IPS DF 4.7 (cell line): ENCODE measurements at regions not wholly inside any gene's neighbourhood (a gene's known extent, or its start where the extent isn't known, plus 50 kb on each side); places are given as distances from the start of the nearest gene placed in this dataset.

Experiments
- DNase-seq: peaks from one replicate; pipeline ENCODE4 v3.0.0-alpha.2; 2013; ENCODE audit warnings: low spot score; ENCODE audit errors: extremely low read depth

DNA sequence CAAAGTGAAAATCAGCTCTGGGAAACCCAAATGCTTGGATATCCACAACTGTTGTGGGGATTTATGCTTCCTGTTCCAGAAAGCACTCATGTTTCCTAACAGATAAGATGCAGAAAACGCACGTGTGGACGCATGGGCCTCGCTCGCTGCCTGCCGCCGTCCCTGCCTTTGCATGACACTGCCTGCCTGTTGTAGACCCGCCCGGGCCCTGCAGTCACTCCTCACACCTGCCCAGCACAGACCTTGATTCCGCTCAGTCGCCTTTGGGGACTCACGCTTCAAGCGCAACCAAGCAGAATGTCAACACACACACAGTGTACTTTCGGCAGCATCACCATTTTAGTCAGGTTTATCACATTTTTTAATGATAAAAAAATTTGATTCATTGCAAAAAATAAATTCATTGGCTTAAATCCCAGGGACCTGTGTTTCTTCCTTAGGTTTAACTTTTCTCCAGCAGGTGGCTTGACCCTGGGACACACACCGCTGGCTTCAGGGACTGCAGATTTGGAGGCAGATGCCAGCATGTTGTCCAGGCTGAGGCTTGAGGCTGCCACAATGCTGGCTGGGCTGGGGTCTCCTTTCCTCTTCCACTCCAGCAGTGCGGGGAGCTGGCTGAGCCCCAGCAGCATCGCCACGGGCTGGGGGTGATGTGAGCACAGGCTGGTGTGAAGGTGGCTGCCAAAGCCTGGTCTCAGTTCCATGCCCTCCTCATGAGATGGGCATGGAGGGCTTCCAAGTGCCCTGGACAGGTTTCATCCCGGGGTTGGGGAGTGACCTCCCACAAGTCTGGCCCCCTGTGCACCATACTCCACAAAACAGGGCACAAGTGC is 416.9 kb upstream of the IRX4 start:
- DNase-seq: no peak

DNA sequence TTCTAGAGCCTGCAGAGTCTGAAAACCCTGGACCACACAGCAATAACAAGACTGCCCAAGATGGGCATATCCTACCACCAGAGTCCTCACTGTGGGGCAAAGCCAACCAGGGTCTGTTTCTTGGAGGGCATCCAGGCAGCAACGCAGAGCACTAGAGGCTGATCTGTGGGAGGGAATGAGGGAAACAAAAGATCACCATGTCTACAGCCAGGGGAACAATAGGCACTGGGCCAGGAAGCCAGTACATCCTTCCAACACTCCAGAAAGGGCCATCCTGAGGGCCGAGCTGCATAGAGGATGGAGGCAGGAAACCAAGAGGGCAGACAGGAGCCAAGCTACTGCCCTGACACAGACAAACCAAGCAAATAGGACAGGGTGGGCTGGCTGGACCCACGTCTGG is 416.1 kb upstream of the IRX4 start:
- DNase-seq: no peak

DNA sequence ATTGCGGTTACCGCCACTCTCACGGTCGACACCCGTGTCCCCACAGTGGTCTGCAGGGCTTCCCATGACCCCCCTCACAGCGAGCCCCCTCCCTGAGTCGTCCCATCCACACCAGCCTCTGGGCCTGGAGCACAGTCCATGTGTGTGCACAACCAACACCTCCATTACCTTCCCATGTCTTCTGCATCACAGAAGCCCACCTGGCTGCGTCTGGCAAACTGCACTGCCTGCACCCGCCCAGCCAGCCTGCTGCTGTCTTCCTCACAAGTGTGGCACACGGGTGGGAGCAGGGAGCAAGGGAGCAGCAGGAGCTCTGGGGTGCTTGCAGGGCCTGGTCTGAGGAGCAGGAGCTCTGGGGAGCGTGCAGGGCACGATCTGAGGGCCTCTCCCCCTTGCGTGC is 415.3 kb upstream of the IRX4 start:
- no peak for DNase-seq

DNA sequence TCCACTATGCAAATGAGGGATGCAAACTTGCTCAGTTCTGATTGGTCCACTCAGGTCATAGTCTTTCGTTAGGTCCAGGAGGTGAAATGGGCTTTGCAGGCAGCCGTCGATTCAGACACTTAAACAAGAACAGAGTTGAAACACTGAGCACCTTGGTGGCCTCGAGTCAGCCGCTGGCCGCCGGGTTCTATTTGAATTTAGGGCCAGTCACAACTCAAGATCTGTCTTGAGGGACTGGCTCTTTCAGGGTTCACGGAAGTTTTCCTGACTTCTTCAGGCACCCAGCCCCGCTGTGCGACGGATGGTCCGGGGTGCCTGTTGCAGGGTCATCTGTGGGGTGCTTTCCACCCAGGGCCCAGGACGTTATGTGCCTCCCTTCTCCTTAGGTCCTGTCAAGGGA is 412.8 kb upstream of the IRX4 start:
- DNase-seq: no peak

DNA sequence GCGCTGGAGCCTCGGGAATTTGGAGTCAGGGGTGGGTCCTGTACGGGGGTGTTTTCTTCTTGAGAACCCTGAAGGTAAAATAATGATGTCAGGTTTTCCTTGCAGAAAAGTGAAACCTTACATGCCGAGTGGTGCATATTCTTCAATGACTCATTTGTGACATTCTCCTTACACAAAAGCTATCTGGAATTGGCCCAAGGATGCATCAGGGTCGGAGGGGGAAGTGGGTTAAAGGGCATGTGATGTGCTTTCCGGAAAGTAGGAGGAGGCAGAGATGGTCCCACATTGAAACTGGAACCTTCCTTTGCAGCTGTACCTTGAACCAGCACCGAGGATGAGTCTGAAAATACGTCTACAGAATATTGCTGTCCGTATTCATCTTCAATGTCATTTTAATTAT is 411.2 kb upstream of the IRX4 start:
- DNase-seq: no peak

DNA sequence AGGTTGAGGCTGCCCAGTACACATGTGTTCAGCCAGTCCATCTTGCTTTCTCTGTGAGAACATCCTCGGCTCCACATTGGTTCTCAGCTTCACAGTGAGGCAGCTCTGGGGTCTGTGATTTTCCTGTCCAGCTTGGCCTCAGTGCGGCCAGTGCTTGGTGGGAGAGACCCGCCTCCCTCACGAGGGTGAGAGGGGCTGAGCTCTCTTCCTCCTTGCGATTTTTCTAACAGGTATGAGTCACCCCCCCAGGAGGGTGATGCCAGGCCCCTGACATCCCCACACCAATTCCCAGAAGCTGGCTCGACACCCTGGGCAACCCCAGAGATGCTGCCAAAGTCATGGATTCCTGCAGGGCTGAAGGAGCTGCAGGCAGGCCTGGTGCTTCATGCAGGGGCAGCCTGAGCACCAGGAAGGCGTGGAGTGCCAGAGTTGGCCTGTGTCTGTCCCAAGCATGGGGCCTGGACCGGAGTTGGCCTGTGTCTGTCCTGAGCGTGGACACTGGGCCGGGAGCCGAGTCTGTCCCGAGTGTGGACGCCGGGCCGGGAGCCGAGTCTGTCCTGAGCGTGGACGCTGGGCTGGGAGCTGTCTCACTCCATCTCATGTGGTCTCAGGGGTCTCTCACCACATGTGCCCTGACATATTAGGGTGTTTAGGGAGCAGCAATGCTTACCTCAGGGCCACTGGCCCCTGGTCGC is 408.6 kb upstream of the IRX4 start:
- DNase-seq: no peak

DNA sequence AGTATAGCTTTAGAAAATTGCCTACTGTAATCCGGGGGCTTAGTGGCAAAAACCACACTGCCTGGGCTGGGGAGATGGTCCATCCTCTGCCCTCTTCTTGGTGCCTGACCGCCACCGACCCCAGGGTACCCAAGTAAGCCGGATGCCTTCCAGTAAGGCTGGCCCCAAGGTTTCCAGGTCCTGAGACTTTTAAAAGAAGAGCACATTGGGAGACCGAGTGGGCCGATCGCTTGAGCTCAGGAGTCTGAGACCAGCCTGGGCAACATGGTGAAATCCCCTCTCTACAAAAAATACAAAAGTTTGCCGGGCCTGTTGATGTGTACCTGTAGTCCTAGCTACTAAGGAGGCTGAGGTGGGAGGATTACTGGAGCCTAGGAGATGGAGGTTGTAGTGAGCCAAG is 406.7 kb upstream of the IRX4 start:
- DNase-seq: no peak

DNA sequence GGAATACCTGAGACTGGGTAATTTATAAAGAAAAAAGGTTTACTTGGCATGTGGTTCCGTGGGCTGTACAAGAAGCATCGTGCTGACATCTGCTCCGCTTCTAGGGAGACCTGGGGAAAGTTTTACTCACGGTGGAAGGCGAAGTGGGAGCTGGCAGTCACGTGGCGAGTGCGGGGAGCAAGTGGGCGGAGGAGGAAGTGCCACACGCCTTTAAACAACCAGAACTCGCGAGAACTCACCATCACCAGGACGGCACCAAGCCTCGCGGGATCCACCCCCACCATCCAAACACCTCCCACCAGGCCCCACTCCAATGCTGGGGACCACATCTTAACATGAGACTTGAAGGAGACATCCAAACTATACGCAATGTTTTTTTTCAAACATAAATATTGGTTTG is 406.2 kb upstream of the IRX4 start:
- no peak for DNase-seq

DNA sequence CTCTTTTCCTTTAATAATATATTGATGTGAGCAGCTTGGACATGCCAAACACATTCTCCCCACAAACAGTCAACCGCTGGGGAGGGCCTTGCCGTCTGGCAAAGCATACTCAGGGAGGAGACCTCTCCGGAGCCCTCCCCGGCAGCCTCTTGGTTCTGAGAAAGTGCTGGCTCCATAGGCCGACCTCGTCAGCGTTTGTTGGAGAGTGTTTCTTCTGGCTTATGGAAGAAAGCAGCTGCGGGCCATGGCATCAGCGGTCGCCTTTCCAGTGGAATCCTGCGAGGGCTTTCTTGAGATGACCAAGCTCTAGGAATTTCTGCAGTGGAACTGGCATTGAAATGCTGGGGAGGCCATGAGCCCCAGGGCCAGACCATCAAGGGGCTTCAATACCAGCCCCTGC is 405.7 kb upstream of the IRX4 start:
- DNase-seq: no peak

DNA sequence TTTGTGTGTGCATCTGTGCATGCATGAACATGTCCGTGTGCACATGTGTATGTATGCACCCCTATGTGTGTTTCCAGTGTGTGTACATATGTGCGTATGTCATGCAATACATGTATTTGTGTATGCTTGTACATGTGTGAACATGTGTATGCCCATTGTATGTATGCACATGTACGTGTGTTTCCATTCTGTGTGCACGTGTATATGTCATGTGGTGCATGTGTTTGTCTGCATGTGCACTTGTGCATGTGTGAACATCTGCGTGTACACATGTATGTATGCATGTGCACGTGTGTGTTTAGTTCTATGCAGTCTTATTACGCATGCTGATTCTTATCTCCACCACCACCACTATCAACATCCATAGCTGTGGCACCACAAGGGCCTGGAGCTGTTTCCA is 403.5 kb upstream of the IRX4 start:
- no peak for DNase-seq

DNA sequence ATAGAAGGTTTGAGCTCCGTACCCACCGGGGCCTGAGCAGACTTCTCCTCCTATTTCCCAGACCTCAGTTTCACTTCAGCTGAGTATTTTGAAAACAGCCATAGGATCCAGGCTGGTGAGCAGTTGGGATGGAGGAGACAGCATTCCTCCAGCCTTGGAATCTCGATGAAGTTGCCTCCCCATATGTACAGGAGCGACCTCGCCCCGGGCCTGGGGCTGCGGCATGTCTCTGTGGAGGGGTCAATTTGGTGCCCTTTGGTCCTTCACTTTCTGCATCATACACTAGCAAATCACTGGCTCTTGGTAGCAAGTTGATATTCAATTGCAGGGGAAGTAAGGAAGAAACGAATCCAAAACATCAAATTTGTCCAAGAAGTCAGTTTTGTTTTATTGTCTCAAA is 402.0 kb upstream of the IRX4 start:
- no peak for DNase-seq

DNA sequence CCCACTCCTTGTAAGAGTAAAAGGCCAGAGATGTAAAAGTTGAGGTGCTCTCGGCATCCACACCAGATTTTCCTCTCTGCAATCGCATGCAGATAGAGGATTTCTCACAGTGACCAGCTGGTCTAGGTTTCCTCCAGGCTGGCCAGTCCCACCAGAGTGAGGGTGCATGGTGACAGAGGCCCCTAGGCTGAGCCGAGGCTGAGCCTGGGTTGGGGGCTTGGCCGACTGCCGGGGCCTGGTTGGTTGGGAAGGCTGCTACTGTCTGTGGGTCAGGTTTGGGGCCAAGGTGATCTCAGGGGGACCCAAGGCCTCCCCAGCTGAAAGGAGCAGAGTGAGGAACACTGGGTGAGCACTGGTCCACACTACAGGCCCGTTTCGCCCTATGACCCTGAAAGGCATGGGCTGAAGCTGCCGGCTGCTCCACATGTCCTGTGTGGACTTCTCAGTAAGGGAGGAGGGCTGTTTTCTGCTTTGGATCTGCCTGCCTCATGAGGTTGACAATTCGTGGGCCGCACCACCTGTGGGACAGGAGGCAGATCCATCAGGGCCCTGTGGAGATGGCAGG is 400.8 kb upstream of the IRX4 start:
- DNase-seq: no peak

DNA sequence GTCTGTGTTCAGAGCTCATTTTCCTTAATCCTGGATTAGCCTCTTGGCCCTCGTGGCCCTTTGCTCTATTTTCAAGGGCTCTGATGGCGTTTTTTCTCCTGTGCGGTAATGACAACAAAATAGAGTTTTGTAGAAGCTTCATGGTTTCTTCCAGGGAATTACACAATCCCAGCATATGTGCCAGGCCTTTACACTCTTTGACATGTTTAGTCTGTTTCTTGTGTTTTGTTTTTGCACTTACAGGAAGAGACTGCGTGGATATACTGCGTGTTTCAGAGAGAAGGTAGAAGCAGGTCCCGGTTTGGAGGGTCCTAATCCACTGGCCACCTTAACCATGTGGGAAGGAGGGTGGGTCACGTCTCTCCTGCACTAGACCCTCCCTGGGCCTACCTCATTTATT is 400.2 kb upstream of the IRX4 start:
- DNase-seq: no peak

DNA sequence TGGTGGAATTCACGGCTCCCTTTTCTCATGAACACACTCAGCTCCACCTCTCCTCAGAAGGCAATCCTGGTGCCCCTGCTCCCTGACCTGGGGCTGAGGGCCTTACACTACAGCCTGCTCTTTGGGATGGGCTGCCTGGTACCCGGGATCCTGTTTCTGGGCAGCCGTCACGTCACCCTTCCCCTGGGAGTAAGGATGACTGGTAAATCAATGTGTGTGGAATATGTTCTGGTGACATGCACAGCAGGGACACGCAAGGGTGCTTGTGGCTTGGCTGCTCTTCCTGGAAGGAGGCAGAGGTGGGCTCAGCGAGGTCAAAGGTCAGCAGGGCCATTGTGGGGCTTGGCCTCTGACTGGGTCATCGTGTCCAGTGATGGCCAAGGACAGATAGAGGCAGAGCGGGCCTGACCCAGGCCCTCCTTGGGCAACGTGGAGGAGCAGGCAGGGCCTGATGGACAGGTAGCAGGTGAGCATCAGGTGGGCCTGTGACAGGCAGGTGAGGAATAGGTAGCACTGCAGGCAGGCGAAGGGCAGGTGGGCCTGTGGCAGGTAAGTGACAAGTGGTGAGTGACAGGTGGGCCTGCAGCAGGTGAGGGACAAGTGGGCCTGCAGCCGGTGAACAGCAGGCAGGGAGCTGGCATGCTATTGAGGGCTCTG is 399.4 kb upstream of the IRX4 start:
- no peak for DNase-seq

DNA sequence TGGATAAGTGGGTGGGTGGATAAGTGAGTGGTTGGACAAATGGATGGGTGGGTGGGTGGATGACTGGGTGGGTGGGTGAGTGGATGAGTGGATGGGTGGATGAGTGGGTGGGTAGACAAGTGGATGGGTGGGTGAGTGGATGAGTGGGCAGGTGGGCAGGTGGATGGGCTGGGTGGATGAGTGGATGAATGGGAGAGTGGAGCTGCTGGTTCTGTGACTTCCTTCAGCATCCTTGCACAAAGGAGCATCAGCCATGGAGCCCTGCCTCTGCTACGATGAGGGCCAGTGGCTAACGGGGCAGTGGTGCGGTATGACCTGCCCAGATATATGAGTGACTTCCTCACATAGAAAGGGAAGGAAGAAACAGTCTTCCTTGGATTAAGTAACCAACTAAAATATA is 398.7 kb upstream of the IRX4 start:
- no peak for DNase-seq

DNA sequence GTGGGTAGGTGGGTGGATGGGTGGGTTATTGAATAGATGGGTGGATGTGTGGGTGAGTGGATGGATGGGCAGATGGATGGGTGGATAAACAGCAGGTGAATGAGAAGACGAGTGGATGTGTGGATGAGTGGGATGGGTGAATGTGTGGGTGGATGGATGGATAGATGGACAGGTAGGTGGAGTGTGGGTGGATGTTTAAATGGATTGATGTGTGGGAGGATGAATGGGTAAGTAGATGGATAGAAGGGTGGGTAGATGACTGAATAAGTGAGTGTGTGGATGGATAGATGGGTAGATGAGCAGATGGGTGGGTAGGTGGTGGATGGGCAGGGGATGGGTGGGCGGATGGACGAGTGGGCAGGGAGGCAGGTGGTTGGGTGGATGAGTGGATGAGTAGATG is 397.6 kb upstream of the IRX4 start:
- no peak for DNase-seq

DNA sequence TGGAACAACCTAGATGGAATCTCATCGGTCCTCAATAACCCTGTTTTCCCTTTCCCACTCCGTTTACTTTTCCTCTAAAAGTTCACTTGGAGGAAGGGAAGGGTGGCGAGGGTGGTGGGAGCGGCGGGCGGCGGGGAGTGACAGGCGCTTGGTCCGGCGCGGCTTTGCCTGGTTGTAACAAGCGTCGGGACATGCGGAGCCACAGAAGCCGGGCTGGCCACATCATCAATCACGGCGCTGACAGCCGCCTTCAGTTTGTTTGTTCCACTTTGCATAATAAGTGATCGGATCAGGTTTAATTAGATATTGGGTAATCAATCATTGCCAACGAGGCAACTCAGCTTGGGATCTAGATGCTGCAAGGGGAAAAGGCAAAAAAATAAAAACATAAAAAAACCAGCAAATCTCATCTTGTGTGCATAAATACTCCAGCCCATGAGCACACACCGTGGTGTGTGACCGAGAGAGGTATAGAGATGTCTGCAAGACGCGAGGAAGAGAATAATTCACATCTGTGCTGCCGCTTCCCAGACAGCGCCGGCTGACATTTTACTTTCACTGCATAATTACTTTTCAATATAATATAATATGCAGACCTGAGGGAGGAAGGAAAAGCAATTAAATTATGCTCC is 396.2 kb upstream of the IRX4 start:
- DNase-seq: no peak

DNA sequence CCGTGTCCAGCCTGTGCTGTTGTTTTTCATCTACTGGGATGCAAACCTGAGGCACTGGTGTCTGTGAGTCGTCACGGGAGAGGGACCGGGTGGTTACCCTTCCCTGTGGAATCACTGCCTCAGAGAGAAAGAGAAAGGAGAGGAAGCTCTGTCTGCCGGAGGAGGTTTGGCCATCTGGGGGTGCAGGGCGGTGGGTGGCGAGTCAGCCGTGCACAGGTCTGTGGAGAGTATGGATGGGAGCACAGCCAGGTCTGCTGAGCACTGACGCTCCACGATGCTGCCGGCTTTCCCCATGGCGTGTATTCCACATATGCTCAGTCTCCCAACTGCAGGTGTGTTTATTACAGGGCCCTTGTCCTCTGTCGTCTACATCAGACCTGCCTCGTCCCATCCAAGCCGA is 395.2 kb upstream of the IRX4 start:
- DNase-seq: no peak

DNA sequence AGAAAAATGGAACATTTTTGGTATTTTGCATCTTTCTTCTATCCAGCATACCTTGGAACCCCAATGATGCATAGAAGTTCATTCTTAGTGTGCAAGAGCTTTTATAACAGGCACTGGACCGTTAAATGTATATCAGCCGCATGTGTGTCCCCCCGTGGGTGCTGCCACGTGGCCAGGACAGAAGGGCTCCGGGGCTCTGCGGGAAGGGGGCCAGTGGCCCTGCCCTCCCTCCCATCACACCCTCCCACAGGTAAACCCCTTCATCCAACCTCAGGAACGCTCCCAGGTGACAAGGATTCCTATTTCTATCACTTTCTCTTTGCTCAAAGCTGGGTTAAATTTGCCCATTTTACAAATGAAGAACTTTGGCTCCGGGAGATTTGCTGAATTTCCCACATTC is 393.4 kb upstream of the IRX4 start:
- DNase-seq: no peak

DNA sequence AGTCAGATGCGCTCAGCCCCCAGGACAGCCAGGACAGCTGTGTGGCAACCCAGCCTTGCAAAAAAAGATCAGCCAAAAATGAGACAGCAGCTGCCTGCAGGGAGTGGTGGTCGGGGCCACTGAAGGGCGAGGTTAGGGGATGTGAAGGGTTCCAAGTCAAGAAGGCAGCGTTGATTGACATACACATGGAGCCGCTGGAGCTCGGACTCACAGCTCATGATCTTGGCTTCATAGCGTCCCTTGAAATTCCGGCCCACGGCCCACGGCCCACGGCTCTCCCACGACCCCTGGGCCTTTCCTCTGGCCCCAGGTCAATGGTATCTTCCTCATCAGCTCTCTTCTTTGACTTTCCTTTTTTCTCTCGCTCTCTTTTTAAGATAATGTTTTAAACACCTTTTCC is 390.0 kb upstream of the IRX4 start:
- no peak for DNase-seq

DNA sequence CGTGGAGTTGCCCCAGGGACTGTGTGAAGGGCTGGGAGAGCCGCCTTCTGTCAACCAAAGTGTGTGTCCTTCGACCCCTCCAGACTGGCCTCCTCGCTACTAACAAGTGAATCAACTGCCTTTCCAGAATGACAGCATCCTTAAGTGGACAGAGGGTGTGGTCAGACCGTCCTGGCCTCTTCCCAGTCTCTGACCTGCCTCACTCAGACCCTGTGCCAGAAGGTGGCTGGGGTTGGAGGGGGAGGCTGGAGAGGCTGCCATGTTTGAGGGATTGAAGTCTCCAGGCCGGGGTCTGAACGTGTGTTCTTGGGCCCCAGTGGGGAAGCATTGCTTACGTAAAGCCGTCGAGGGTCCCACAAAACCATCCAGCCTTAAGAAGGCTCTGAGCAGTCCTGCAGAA is 389.3 kb upstream of the IRX4 start:
- DNase-seq: no peak

DNA sequence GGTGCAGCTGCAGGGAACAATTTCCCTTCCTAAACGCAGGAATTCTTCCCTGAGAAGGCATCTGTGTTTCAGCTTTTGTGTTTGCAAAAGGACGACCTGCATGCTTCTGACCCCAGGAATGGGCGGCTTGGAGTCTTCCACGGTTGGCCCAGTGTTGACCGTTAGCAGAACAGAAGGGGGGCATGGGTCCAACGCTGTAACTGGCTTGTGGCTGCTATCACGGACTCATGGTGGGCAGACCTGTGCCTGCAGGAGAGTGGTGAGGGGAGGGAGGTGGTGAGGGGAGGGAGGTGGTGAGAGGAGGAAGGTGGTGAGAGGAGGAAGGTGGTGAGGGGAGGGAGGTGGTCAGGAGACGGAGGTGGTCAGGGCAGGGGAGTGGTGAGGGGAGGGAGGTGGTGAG is 388.6 kb upstream of the IRX4 start:
- DNase-seq: no peak
